H9 (cell line): ENCODE measurements at regions not wholly inside any gene's neighbourhood (a gene's known extent, or its start where the extent isn't known, plus 50 kb on each side); places are given as distances from the start of the nearest gene placed in this dataset.

Source experiments
- DNase-seq: peaks from one replicate; pipeline ENCODE4 v3.0.0-alpha.2; 2017
- H2AFZ ChIP-seq: one replicate; pipeline ENCODE4 v1.6.1; 2013; ENCODE audit warnings: mild to moderate bottlenecking, low read length, control low read depth, moderate library complexity
- H2AK5ac ChIP-seq: 2 replicates; pipeline ENCODE4 v1.6.1; 2013; ENCODE audit warnings: low read length, control low read depth, mixed read lengths; ENCODE audit not compliant: insufficient read length
- H2BK120ac ChIP-seq: one replicate; pipeline ENCODE4 v1.6.1; 2013; ENCODE audit warnings: low read depth, mild to moderate bottlenecking, low read length, control low read depth, inconsistent platforms; ENCODE audit not compliant: poor library complexity, severe bottlenecking
- H2BK12ac ChIP-seq: 2 replicates; pipeline ENCODE4 v1.6.1; 2013; ENCODE audit warnings: low read length, control low read depth, mixed read lengths, low read depth; ENCODE audit not compliant: insufficient read length
- H2BK15ac ChIP-seq: 2 replicates; pipeline ENCODE4 v1.6.1; 2013; ENCODE audit warnings: low read depth, low read length, control low read depth
- H2BK20ac ChIP-seq: one replicate; pipeline ENCODE4 v1.6.1; 2013; ENCODE audit warnings: low read depth, mild to moderate bottlenecking, low read length, control low read depth, inconsistent platforms; ENCODE audit not compliant: poor library complexity, severe bottlenecking
- H2BK5ac ChIP-seq: 2 replicates; pipeline ENCODE4 v1.6.1; 2013; ENCODE audit warnings: low read length, control low read depth, mixed read lengths; ENCODE audit not compliant: insufficient read length
- H3K14ac ChIP-seq: 2 replicates; pipeline ENCODE4 v1.6.1; 2013; ENCODE audit warnings: low read length, control low read depth; ENCODE audit not compliant: insufficient read depth
- H3K18ac ChIP-seq: 2 replicates; pipeline ENCODE4 v1.6.1; 2013; ENCODE audit warnings: low read depth, mild to moderate bottlenecking, mixed read lengths, low read length, control low read depth; ENCODE audit not compliant: insufficient read length
- H3K23ac ChIP-seq: 2 replicates; pipeline ENCODE4 v1.6.1; 2013; ENCODE audit warnings: low read length, control low read depth, mixed read lengths, low read depth; ENCODE audit not compliant: insufficient read length
- H3K23me2 ChIP-seq: 2 replicates; pipeline ENCODE4 v1.6.1; 2013; ENCODE audit warnings: low read depth, mild to moderate bottlenecking, mixed read lengths, low read length, control low read depth; ENCODE audit not compliant: insufficient read length, poor library complexity, severe bottlenecking
- H3K27ac ChIP-seq: 2 replicates; pipeline ENCODE4 v1.5.1; 2013; ENCODE audit warnings: low read length, control low read depth, mixed read lengths, low read depth; ENCODE audit not compliant: insufficient read length
- H3K27me3 ChIP-seq: 2 replicates; pipeline ENCODE4 v1.6.1; 2013; ENCODE audit warnings: low read length, control low read depth, inconsistent platforms; ENCODE audit not compliant: insufficient read depth
- H3K4ac ChIP-seq: 2 replicates; pipeline ENCODE4 v1.6.1; 2013; ENCODE audit warnings: low read depth, mild to moderate bottlenecking, control low read depth, inconsistent platforms, low read length, moderate library complexity
- H3K4me1 ChIP-seq: 2 replicates; pipeline ENCODE4 v1.6.1; 2013; ENCODE audit warnings: low read length, control low read depth, inconsistent platforms; ENCODE audit not compliant: insufficient read depth
- H3K4me2 ChIP-seq: 2 replicates; pipeline ENCODE4 v1.6.1; 2013; ENCODE audit warnings: low read length, control low read depth, mixed read lengths; ENCODE audit not compliant: insufficient read length, insufficient read depth
- H3K56ac ChIP-seq: 2 replicates; pipeline ENCODE4 v1.6.1; 2013; ENCODE audit warnings: low read depth, mild to moderate bottlenecking, mixed read lengths, low read length, control low read depth; ENCODE audit not compliant: insufficient read length
- H3K79me1 ChIP-seq: 2 replicates; pipeline ENCODE4 v1.6.1; 2013; ENCODE audit warnings: low read depth, mild to moderate bottlenecking, moderate library complexity, low read length, control low read depth, inconsistent platforms; ENCODE audit not compliant: insufficient read depth, poor library complexity, severe bottlenecking
- H3K79me2 ChIP-seq: 2 replicates; pipeline ENCODE4 v1.6.1; 2013; ENCODE audit warnings: low read length, control low read depth, inconsistent platforms; ENCODE audit not compliant: insufficient read depth
- H3K9ac ChIP-seq: 2 replicates; pipeline ENCODE4 v1.6.1; 2013; ENCODE audit warnings: low read length, control low read depth, mixed read lengths; ENCODE audit not compliant: insufficient read length; ENCODE audit errors: extremely low read depth
- H3K9me3 ChIP-seq: one replicate; pipeline ENCODE4 v1.6.1; 2013; ENCODE audit warnings: low read depth, low read length, inconsistent platforms; ENCODE audit not compliant: control insufficient read depth
- H3T11ph ChIP-seq: one replicate; pipeline ENCODE4 v1.6.1; 2013; ENCODE audit warnings: mild to moderate bottlenecking, low read length, control low read depth, inconsistent platforms
- H4K20me1 ChIP-seq: one replicate; pipeline ENCODE4 v1.6.1; 2013; ENCODE audit not compliant: control insufficient read depth, insufficient read length, insufficient read depth
- H4K5ac ChIP-seq: 2 replicates; pipeline ENCODE4 v1.6.1; 2013; ENCODE audit warnings: low read depth, mild to moderate bottlenecking, mixed read lengths, low read length, control low read depth; ENCODE audit not compliant: insufficient read length
- H4K8ac ChIP-seq: replicated peaks from 2 replicates; pipeline ENCODE4 v1.6.1; 2013; ENCODE audit warnings: low read length, control low read depth, mixed read lengths, low read depth; ENCODE audit not compliant: insufficient read length
- H4K91ac ChIP-seq: 2 replicates; pipeline ENCODE4 v1.6.1; 2013; ENCODE audit warnings: low read depth, mild to moderate bottlenecking, moderate library complexity, mixed read lengths, low read length, control low read depth; ENCODE audit not compliant: insufficient read length
- H3K27ac Mint-ChIP-seq, 3 experiments: 2 replicates in 2 of 3; 3 replicates in 1 of 3; pipeline ENCODE4 v1.8.0; 2020 to 2021; ENCODE audit warnings: mixed read lengths in 3 of 3, mild to moderate bottlenecking in 1 of 3, moderate library complexity in 1 of 3
- H3K27me3 Mint-ChIP-seq: 2 replicates; pipeline ENCODE4 v1.8.0; 2021; ENCODE audit warnings: low read depth, mild to moderate bottlenecking, moderate library complexity, mixed read lengths
- H3K36me3 Mint-ChIP-seq, 3 experiments: 2 replicates in 2 of 3; 3 replicates in 1 of 3; pipeline ENCODE4 v1.8.0; 2020 to 2021; ENCODE audit warnings: low read depth in 3 of 3, mixed read lengths in 3 of 3; ENCODE audit not compliant: insufficient read depth in 1 of 3
- H3K4me1 Mint-ChIP-seq, 2 experiments: 2 replicates each; pipeline ENCODE4 v1.8.0; 2020; ENCODE audit warnings: mixed read lengths in 2 of 2
- H3K4me3 Mint-ChIP-seq, 2 experiments: 2 replicates in 1 of 2; 3 replicates in 1 of 2; pipeline ENCODE4 v1.8.0; 2020 to 2021; ENCODE audit warnings: mild to moderate bottlenecking in 2 of 2, mixed read lengths in 2 of 2, moderate library complexity in 1 of 2
- H3K9me3 Mint-ChIP-seq, 2 experiments: 2 replicates in 1 of 2; 3 replicates in 1 of 2; pipeline ENCODE4 v1.8.0; 2020; ENCODE audit warnings: mild to moderate bottlenecking in 2 of 2, mixed read lengths in 2 of 2, moderate library complexity in 1 of 2
- CTCF ChIP-seq: fragments of 200-600 bp; sonication (generic); conservative IDR thresholded peaks from 3 replicates; pipeline ENCODE4 v1.8.0; 2021; ENCODE audit warnings: antibody characterized with exemption, mild to moderate bottlenecking
- WGBS: extraction: QIAGEN DNeasy Blood & Tissue Kit; methylation state at CpG from one replicate; pipeline ENCODE4 v1.1.7; 2013; ENCODE audit warnings: missing lambda C conversion rate, low lambda C conversion rate, mixed read lengths; ENCODE audit not compliant: insufficient read length; ENCODE audit errors: extremely low coverage; 5-methylcytosine and 5-hydroxymethylcytosine counted together

GRCh38 chr14:28361486-28361885 lies 405.1 kb upstream of the FOXG1 start:
- no peak overlapping the region for H3K18ac ChIP-seq
- no peak overlapping the region for H3K56ac ChIP-seq
- TF ChIP-seq CTCF, result no peak
- no peak for DNase-seq
- H3T11ph ChIP-seq, result no peak overlapping the region
- Mint-ChIP-seq H3K9me3 (peaks cover 24 to 45% of the 10 kb centered on the region in 2 experiments), H3K27me3 (no peaks in the 10 kb centered on the region; the same call in 1 of the 2 replicates), H3K36me3 (peaks cover 0 to 29% (median 14%) of the 10 kb centered on the region in 3 experiments; a peak in 6 of 7 replicates), H3K27ac (no peak overlapping the region), H3K4me3 (no peak overlapping the region), H3K4me1 (no peaks in the 10 kb centered on the region)
- H3K4ac ChIP-seq, result no peak overlapping the region
- H4K91ac ChIP-seq, result no peak overlapping the region
- no peaks in the 10 kb centered on the region for H3K9me3 ChIP-seq
- H3K4me1 ChIP-seq, result no peaks in the 10 kb centered on the region
- H2BK15ac ChIP-seq, result no peak overlapping the region
- no peak overlapping the region for H2BK20ac ChIP-seq
- H3K23ac ChIP-seq, result no peak overlapping the region
- H2BK120ac ChIP-seq, result no peak overlapping the region
- H4K5ac ChIP-seq, result no peak overlapping the region
- H3K4me2 ChIP-seq, result no peak overlapping the region
- H4K8ac ChIP-seq, result no peak overlapping the region
- H2BK12ac ChIP-seq, result no peak overlapping the region
- no peak overlapping the region for H2AK5ac ChIP-seq
- no peak overlapping the region for H2BK5ac ChIP-seq
- no peak overlapping the region for H3K9ac ChIP-seq
- no peaks in the 10 kb centered on the region for H4K20me1 ChIP-seq
- no peaks in the 10 kb centered on the region for H3K23me2 ChIP-seq
- no CpG with 5 or more reads among the region's 1 CpG for WGBS
- no peaks in the 10 kb centered on the region for H3K27me3 ChIP-seq
- H3K14ac ChIP-seq, result no peak overlapping the region
- H3K79me1 ChIP-seq, result no peaks in the 10 kb centered on the region
- H3K27ac ChIP-seq, result no peak overlapping the region
- H2AFZ ChIP-seq, result no peak overlapping the region
- H3K79me2 ChIP-seq, result no peaks in the 10 kb centered on the region
